SK-N-SH (cell line): ENCODE measurements at regions not wholly inside any gene's neighbourhood (a gene's known extent, or its start where the extent isn't known, plus 50 kb on each side); places are given as distances from the start of the nearest gene placed in this dataset.

Experiments
- EP300 ChIP-seq, 2 experiments: IDR thresholded peaks; 2 replicates each; pipeline versions ENCODE4 v1.4.0 to v1.6.1; 2012; ENCODE audit warnings: borderline replicate concordance in 1 of 2, low read depth in 1 of 2, low read length in 1 of 2
- TF ChIP-seq, protein P1 (sequence below): fragments of 200-600 bp; sonication (generic); IDR thresholded peaks from 2 replicates; pipeline ENCODE4 v1.6.1; 2017; ENCODE audit warnings: antibody characterized with exemption, mild to moderate bottlenecking, moderate library complexity
- TF ChIP-seq, protein P2 (sequence below): fragments of 150-350 bp; IDR thresholded peaks from 2 replicates; pipeline ENCODE4 v1.6.1; 2016; ENCODE audit warnings: mild to moderate bottlenecking, low read depth, low read length

DNA sequence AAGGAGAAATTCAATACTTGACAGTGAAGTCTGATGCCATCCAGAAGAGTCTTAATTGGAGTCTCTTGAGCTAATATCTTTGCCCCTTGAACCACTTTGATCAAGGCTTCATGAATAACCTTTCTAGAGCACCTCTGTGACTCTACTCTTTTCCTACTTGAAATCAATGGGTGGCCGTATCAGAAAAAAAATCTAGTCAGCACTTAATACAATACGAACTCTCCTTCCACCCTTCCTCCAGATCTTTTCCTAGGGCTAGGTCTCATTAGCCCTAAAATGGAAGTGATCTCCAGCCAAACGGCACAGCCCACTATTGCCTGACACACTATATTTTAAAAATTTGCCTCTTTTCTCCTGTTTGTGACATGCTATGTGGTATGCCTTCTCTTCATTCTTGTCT lies 129.6 kb upstream of the TLL1 start:
- TF ChIP-seq, protein P1, sequence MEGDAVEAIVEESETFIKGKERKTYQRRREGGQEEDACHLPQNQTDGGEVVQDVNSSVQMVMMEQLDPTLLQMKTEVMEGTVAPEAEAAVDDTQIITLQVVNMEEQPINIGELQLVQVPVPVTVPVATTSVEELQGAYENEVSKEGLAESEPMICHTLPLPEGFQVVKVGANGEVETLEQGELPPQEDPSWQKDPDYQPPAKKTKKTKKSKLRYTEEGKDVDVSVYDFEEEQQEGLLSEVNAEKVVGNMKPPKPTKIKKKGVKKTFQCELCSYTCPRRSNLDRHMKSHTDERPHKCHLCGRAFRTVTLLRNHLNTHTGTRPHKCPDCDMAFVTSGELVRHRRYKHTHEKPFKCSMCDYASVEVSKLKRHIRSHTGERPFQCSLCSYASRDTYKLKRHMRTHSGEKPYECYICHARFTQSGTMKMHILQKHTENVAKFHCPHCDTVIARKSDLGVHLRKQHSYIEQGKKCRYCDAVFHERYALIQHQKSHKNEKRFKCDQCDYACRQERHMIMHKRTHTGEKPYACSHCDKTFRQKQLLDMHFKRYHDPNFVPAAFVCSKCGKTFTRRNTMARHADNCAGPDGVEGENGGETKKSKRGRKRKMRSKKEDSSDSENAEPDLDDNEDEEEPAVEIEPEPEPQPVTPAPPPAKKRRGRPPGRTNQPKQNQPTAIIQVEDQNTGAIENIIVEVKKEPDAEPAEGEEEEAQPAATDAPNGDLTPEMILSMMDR = no peak
- TF ChIP-seq, protein P2, sequence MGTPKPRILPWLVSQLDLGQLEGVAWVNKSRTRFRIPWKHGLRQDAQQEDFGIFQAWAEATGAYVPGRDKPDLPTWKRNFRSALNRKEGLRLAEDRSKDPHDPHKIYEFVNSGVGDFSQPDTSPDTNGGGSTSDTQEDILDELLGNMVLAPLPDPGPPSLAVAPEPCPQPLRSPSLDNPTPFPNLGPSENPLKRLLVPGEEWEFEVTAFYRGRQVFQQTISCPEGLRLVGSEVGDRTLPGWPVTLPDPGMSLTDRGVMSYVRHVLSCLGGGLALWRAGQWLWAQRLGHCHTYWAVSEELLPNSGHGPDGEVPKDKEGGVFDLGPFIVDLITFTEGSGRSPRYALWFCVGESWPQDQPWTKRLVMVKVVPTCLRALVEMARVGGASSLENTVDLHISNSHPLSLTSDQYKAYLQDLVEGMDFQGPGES = no peak
- no peak for TF ChIP-seq EP300 (IDR thresholded peaks at IDR 0.05; ENCODE audit: borderline replicate concordance in 1 of 2, low read depth in 1 of 2, low read length in 1 of 2)
